Trophoblast cell (in vitro differentiated cells and primary cell): ENCODE measurements at regions not wholly inside any gene's neighbourhood (a gene's known extent, or its start where the extent isn't known, plus 50 kb on each side); places are given as distances from the start of the nearest gene placed in this dataset.

Experiments used
- DNase-seq, 2 donors: peaks; one replicate each; pipeline ENCODE4 v3.0.0-alpha.2; 2016
- H2AFZ ChIP-seq: 2 replicates; pipeline ENCODE4 v1.6.1; 2013; ENCODE audit warnings: low read length, moderate library complexity, mild to moderate bottlenecking; ENCODE audit not compliant: insufficient read depth, poor library complexity
- H2AK5ac ChIP-seq: 2 replicates; pipeline ENCODE4 v1.6.1; 2013; ENCODE audit warnings: mild to moderate bottlenecking, low read length
- H2BK120ac ChIP-seq: 2 replicates; pipeline ENCODE4 v1.6.1; 2013; ENCODE audit warnings: low read length, mild to moderate bottlenecking, moderate library complexity; ENCODE audit not compliant: insufficient read depth, poor library complexity
- H2BK12ac ChIP-seq: 2 replicates; pipeline ENCODE4 v1.6.1; 2013; ENCODE audit warnings: mild to moderate bottlenecking, low read length, moderate library complexity
- H2BK5ac ChIP-seq: 2 replicates; pipeline ENCODE4 v1.6.1; 2013; ENCODE audit warnings: low read length, low read depth, moderate library complexity, mild to moderate bottlenecking; ENCODE audit not compliant: poor library complexity
- H3K14ac ChIP-seq: 2 replicates; pipeline ENCODE4 v1.6.1; 2013; ENCODE audit warnings: mild to moderate bottlenecking, low read length
- H3K18ac ChIP-seq: 2 replicates; pipeline ENCODE4 v1.6.1; 2013; ENCODE audit warnings: mild to moderate bottlenecking, low read length
- H3K23ac ChIP-seq: 2 replicates; pipeline ENCODE4 v1.6.1; 2013; ENCODE audit warnings: low read length
- H3K27ac ChIP-seq: 2 replicates; pipeline ENCODE4 v1.5.1; 2013; ENCODE audit warnings: low read depth, mild to moderate bottlenecking, inconsistent platforms, low read length, moderate library complexity
- H3K27me3 ChIP-seq: 2 replicates; pipeline ENCODE4 v1.6.1; 2013; ENCODE audit warnings: inconsistent platforms, mild to moderate bottlenecking, low read length, moderate library complexity; ENCODE audit not compliant: insufficient read depth
- H3K36me3 ChIP-seq, 2 experiments: 1 replicate in 1 of 2; 2 replicates in 1 of 2; pipeline ENCODE4 v1.6.1; 2013; ENCODE audit warnings: low read length in 2 of 2, mild to moderate bottlenecking in 2 of 2, moderate library complexity in 1 of 2; ENCODE audit not compliant: insufficient read depth in 2 of 2, control insufficient read depth in 1 of 2
- H3K4ac ChIP-seq: 2 replicates; pipeline ENCODE4 v1.6.1; 2013; ENCODE audit warnings: low read depth, mild to moderate bottlenecking, low read length, moderate library complexity
- H3K4me1 ChIP-seq, 2 experiments: 1 replicate in 1 of 2; 2 replicates in 1 of 2; pipeline ENCODE4 v1.6.1; 2013; ENCODE audit warnings: low read length in 2 of 2, mild to moderate bottlenecking in 2 of 2, moderate library complexity in 1 of 2; ENCODE audit not compliant: insufficient read depth in 2 of 2, control insufficient read depth in 1 of 2
- H3K4me2 ChIP-seq: 2 replicates; pipeline ENCODE4 v1.6.1; 2013; ENCODE audit warnings: inconsistent platforms, mild to moderate bottlenecking, low read length, moderate library complexity
- H3K4me3 ChIP-seq: 2 replicates; pipeline ENCODE4 v1.5.1; 2013; ENCODE audit warnings: mild to moderate bottlenecking, low read depth, low read length, inconsistent platforms
- H3K79me1 ChIP-seq: one replicate; pipeline ENCODE4 v1.6.1; 2013; ENCODE audit warnings: low read length
- H3K79me2 ChIP-seq: 2 replicates; pipeline ENCODE4 v1.6.1; 2013; ENCODE audit warnings: low read length, mild to moderate bottlenecking; ENCODE audit not compliant: control insufficient read depth, insufficient read depth, poor library complexity
- H3K9ac ChIP-seq: 2 replicates; pipeline ENCODE4 v1.6.1; 2013; ENCODE audit warnings: mild to moderate bottlenecking, low read length
- H3K9me3 ChIP-seq: 2 replicates; pipeline ENCODE4 v1.6.1; 2013; ENCODE audit warnings: low read depth, mild to moderate bottlenecking, control low read depth, inconsistent platforms, low read length; ENCODE audit not compliant: insufficient read depth
- H4K12ac ChIP-seq: 2 replicates; pipeline ENCODE4 v1.6.1; 2013; ENCODE audit warnings: low read depth, mild to moderate bottlenecking, low read length, moderate library complexity
- H4K8ac ChIP-seq: 2 replicates; pipeline ENCODE4 v1.6.1; 2013; ENCODE audit warnings: low read depth, mild to moderate bottlenecking, low read length, moderate library complexity
- H4K91ac ChIP-seq: one replicate; pipeline ENCODE4 v1.6.1; 2013; ENCODE audit warnings: low read depth, mild to moderate bottlenecking, low read length, moderate library complexity
- WGBS: extraction: QIAGEN DNeasy Blood & Tissue Kit; methylation state at CpG from one replicate; pipeline ENCODE4 v1.1.7; 2013; ENCODE audit warnings: missing lambda C conversion rate; ENCODE audit not compliant: insufficient read length, insufficient coverage; ENCODE audit errors: extremely low coverage; 5-methylcytosine and 5-hydroxymethylcytosine counted together

GRCh38 chr19:27892500-27892899 lies 1320.5 kb downstream of the UQCRFS1 start:
- H3K27me3 ChIP-seq, result no peaks in the 10 kb centered on the region
- no peaks in the 10 kb centered on the region for H3K79me2 ChIP-seq
- DNase-seq, result no peak
- H3K23ac ChIP-seq, result no peak overlapping the region
- WGBS, result no CpG with 5 or more reads among the region's 2 CpGs
- H3K4ac ChIP-seq, result no peak overlapping the region
- H4K12ac ChIP-seq, result no peak overlapping the region
- no peaks in the 10 kb centered on the region for H3K36me3 ChIP-seq
- no peaks in the 10 kb centered on the region for H3K4me1 ChIP-seq
- H2BK120ac ChIP-seq, result no peak overlapping the region
- no peak overlapping the region for H3K4me2 ChIP-seq
- H3K4me3 ChIP-seq, result no peak overlapping the region
- H3K18ac ChIP-seq, result no peak overlapping the region
- H2BK5ac ChIP-seq, result no peak overlapping the region
- H3K14ac ChIP-seq, result no peak overlapping the region
- no peak overlapping the region for H2BK12ac ChIP-seq
- H4K8ac ChIP-seq, result no peak overlapping the region
- no peak overlapping the region for H2AK5ac ChIP-seq
- no peaks in the 10 kb centered on the region for H3K79me1 ChIP-seq
- H3K27ac ChIP-seq, result no peak overlapping the region
- H3K9me3 ChIP-seq, result peaks cover 72% of the 10 kb centered on the region
- H2AFZ ChIP-seq, result no peak overlapping the region
- no peak overlapping the region for H4K91ac ChIP-seq
- H3K9ac ChIP-seq, result no peak overlapping the region

- Histone ChIP-seq H3K23ac (no peak overlapping the region), H4K91ac (no peak overlapping the region), H3K4me3 (no peak overlapping the region), H3K4me2 (no peak overlapping the region), H3K9ac (no peak overlapping the region), H2BK120ac (no peak overlapping the region), H3K27me3 (no peaks in the 10 kb centered on the region), H2AFZ (no peak overlapping the region), H3K14ac (no peak overlapping the region), H4K8ac (no peak overlapping the region), H3K4ac (no peak overlapping the region), H2BK5ac (no peak overlapping the region), H3K9me3 (peaks cover 76% of the 10 kb centered on the region), H2AK5ac (no peak overlapping the region), H3K18ac (no peak overlapping the region), H2BK12ac (no peak overlapping the region), H3K27ac (no peak overlapping the region), H3K79me2 (no peaks in the 10 kb centered on the region), H4K12ac (no peak overlapping the region), H3K4me1 (no peaks in the 10 kb centered on the region), H3K79me1 (no peaks in the 10 kb centered on the region), H3K36me3 (no peaks in the 10 kb centered on the region)
- no peak for DNase-seq
- WGBS, result no CpG with 5 or more reads among the region's 4 CpGs
These were observed 1321.5 kb downstream of the UQCRFS1 start for GRCh38 chr19:27891411-27891810.

- WGBS, result no CpG with 5 or more reads among the region's 5 CpGs
- H3K4me1 ChIP-seq, result no peaks in the 10 kb centered on the region
- H3K4me2 ChIP-seq, result no peak overlapping the region
- DNase-seq, result no peak
- H2BK5ac ChIP-seq, result no peak overlapping the region
- no peak overlapping the region for H3K27ac ChIP-seq
- H4K8ac ChIP-seq, result no peak overlapping the region
- H3K79me2 ChIP-seq, result no peaks in the 10 kb centered on the region
- no peak overlapping the region for H2AFZ ChIP-seq
- H3K4me3 ChIP-seq, result no peak overlapping the region
- H3K9me3 ChIP-seq, result peaks cover 71% of the 10 kb centered on the region
- H4K12ac ChIP-seq, result no peak overlapping the region
- no peaks in the 10 kb centered on the region for H3K36me3 ChIP-seq
- H2AK5ac ChIP-seq, result no peak overlapping the region
- H3K27me3 ChIP-seq, result no peaks in the 10 kb centered on the region
- no peaks in the 10 kb centered on the region for H3K79me1 ChIP-seq
- H2BK120ac ChIP-seq, result no peak overlapping the region
- no peak overlapping the region for H2BK12ac ChIP-seq
- H4K91ac ChIP-seq, result no peak overlapping the region
- no peak overlapping the region for H3K23ac ChIP-seq
- no peak overlapping the region for H3K14ac ChIP-seq
- H3K18ac ChIP-seq, result no peak overlapping the region
- H3K9ac ChIP-seq, result no peak overlapping the region
- H3K4ac ChIP-seq, result no peak overlapping the region
These were observed 1322.3 kb downstream of the UQCRFS1 start for GRCh38 chr19:27890696-27891095.

GRCh38 chr19:27890206-27890605 lies 1322.7 kb downstream of the UQCRFS1 start:
- H4K91ac ChIP-seq, result no peak overlapping the region
- H2BK12ac ChIP-seq, result no peak overlapping the region
- H3K27ac ChIP-seq, result no peak overlapping the region
- no peak overlapping the region for H3K4me2 ChIP-seq
- H4K8ac ChIP-seq, result no peak overlapping the region
- no peak overlapping the region for H2BK5ac ChIP-seq
- H2BK120ac ChIP-seq, result no peak overlapping the region
- no peak overlapping the region for H2AK5ac ChIP-seq
- no peak overlapping the region for H3K14ac ChIP-seq
- no peaks in the 10 kb centered on the region for H3K27me3 ChIP-seq
- H3K9ac ChIP-seq, result no peak overlapping the region
- no peak overlapping the region for H2AFZ ChIP-seq
- H3K36me3 ChIP-seq, result no peaks in the 10 kb centered on the region
- no peak for DNase-seq
- WGBS, result no CpG with 5 or more reads among the region's 3 CpGs
- H3K4me1 ChIP-seq, result no peaks in the 10 kb centered on the region
- no peak overlapping the region for H3K23ac ChIP-seq
- H3K18ac ChIP-seq, result no peak overlapping the region
- no peaks in the 10 kb centered on the region for H3K79me2 ChIP-seq
- H3K79me1 ChIP-seq, result no peaks in the 10 kb centered on the region
- H3K9me3 ChIP-seq, result peaks cover 69% of the 10 kb centered on the region
- no peak overlapping the region for H3K4ac ChIP-seq
- no peak overlapping the region for H3K4me3 ChIP-seq
- H4K12ac ChIP-seq, result no peak overlapping the region
